Mammary epithelial cell (primary cell): ENCODE measurements at regions not wholly inside any gene's neighbourhood (a gene's known extent, or its start where the extent isn't known, plus 50 kb on each side); places are given as distances from the start of the nearest gene placed in this dataset.

Experiments used
- CTCF ChIP-seq, 2 donors: IDR thresholded peaks in 1 of 2; conservative IDR thresholded peaks in 1 of 2; 2 replicates each; pipeline ENCODE4 v1.5.1; 2011 to 2012; ENCODE audit warnings: inconsistent platforms in 2 of 2, low read length in 2 of 2, mild to moderate bottlenecking in 2 of 2, control low read depth in 1 of 2, low read depth in 1 of 2; ENCODE audit not compliant: insufficient read depth in 1 of 2; ENCODE audit errors: extremely low read depth in 1 of 2
- EZH2 ChIP-seq: IDR thresholded peaks from 2 replicates; pipeline ENCODE4 v1.6.1; 2012; ENCODE audit warnings: low read length, inconsistent platforms, borderline replicate concordance

- TF ChIP-seq EZH2 (no peak), CTCF (conservative IDR thresholded peaks at IDR 0.05 in 1 of 2, IDR thresholded peaks at IDR 0.05 in 1 of 2; ENCODE audit: extremely low read depth in 1 of 2, insufficient read depth in 1 of 2, low read depth in 1 of 2, low read length in 2 of 2) (no peak)
Measured at GRCh38 chr21:16536140-16536539, 806.4 kb downstream of the USP25 start.
